ENCODE measurements at regions not wholly inside any gene's neighbourhood (a gene's known extent, or its start where the extent isn't known, plus 50 kb on each side); places are given as distances from the start of the nearest gene placed in this dataset.

GRCh38 chr7:35487841-35488240, 207.1 kb downstream of the HERPUD2 start:
- no peak overlapping the region for H3K27ac ChIP-seq
- 82 to 92% (median 90%) methylated on average over 2 of the region's 2 CpGs for WGBS, 3 donors
- no peak overlapping the region for H3K4me3 ChIP-seq
- no peaks in the 10 kb centered on the region for H3K36me3 ChIP-seq
- no peaks in the 10 kb centered on the region for H3K27me3 ChIP-seq
- DNase-seq: no peak
- no peaks in the 10 kb centered on the region for H3K9me3 ChIP-seq
- H3K4me1 ChIP-seq (ENCODE audit: insufficient read depth): no peaks in the 10 kb centered on the region
- intact Hi-C loops (cut with DNase I): no loop called here
- no peak for TF ChIP-seq EP300 (IDR thresholded peaks at IDR 0.05)
- TF ChIP-seq POLR2A (IDR thresholded peaks at IDR 0.05): no peak
- no peak for TF ChIP-seq CTCF (IDR thresholded peaks at IDR 0.05)

- 77 to 83% (median 79%) methylated on average over 6 of the region's 6 CpGs for WGBS, 3 donors
- no peak overlapping the region for H3K27ac ChIP-seq
- DNase-seq: no peak
- no peaks in the 10 kb centered on the region for H3K4me1 ChIP-seq (ENCODE audit: insufficient read depth)
- H3K9me3 ChIP-seq: no peaks in the 10 kb centered on the region
- intact Hi-C loops (cut with DNase I): no loop called here
- H3K4me3 ChIP-seq: no peak overlapping the region
- TF ChIP-seq EP300 (IDR thresholded peaks at IDR 0.05) (no peak), CTCF (IDR thresholded peaks at IDR 0.05) (no peak), POLR2A (IDR thresholded peaks at IDR 0.05) (no peak)
- H3K27me3 ChIP-seq: no peaks in the 10 kb centered on the region
- H3K36me3 ChIP-seq: no peaks in the 10 kb centered on the region
Observed at GRCh38 chr7:35487402-35487801, 207.5 kb downstream of the HERPUD2 start.

GRCh38 chr7:35485436-35485835, 209.5 kb downstream of the HERPUD2 start:
- Histone ChIP-seq H3K36me3 (no peaks in the 10 kb centered on the region), H3K27ac (no peak overlapping the region), H3K27me3 (no peaks in the 10 kb centered on the region), H3K4me1 (ENCODE audit: insufficient read depth) (no peaks in the 10 kb centered on the region), H3K9me3 (no peaks in the 10 kb centered on the region), H3K4me3 (no peak overlapping the region)
- TF ChIP-seq CTCF (IDR thresholded peaks at IDR 0.05) (no peak), POLR2A (IDR thresholded peaks at IDR 0.05) (no peak), EP300 (IDR thresholded peaks at IDR 0.05) (no peak)
- WGBS, 3 donors: 47 to 50% (median 47%) methylated on average over 6 of the region's 6 CpGs
- intact Hi-C loops (cut with DNase I): no loop called here
- no peak for DNase-seq

- 91 to 97% (median 94%) methylated on average over 2 of the region's 2 CpGs for WGBS, 3 donors
Observed at GRCh38 chr7:35483568-35483967, 211.4 kb downstream of the HERPUD2 start.

More at GRCh38 chr7:35483568-35483967, 211.4 kb downstream of the HERPUD2 start:
- H3K4me1 ChIP-seq (ENCODE audit: insufficient read depth): no peaks in the 10 kb centered on the region
- TF ChIP-seq EP300 (IDR thresholded peaks at IDR 0.05): no peak
- TF ChIP-seq POLR2A (IDR thresholded peaks at IDR 0.05): no peak
- no peak for TF ChIP-seq CTCF (IDR thresholded peaks at IDR 0.05)
- no peaks in the 10 kb centered on the region for H3K27me3 ChIP-seq
- H3K4me3 ChIP-seq: no peak overlapping the region
- no peaks in the 10 kb centered on the region for H3K36me3 ChIP-seq
- no peak for DNase-seq
- intact Hi-C loops (cut with DNase I): no loop called here
- no peak overlapping the region for H3K27ac ChIP-seq
- H3K9me3 ChIP-seq: no peaks in the 10 kb centered on the region
